ENCODE measurements at regions not wholly inside any gene's neighbourhood (a gene's known extent, or its start where the extent isn't known, plus 50 kb on each side); places are given as distances from the start of the nearest gene placed in this dataset.

DNA sequence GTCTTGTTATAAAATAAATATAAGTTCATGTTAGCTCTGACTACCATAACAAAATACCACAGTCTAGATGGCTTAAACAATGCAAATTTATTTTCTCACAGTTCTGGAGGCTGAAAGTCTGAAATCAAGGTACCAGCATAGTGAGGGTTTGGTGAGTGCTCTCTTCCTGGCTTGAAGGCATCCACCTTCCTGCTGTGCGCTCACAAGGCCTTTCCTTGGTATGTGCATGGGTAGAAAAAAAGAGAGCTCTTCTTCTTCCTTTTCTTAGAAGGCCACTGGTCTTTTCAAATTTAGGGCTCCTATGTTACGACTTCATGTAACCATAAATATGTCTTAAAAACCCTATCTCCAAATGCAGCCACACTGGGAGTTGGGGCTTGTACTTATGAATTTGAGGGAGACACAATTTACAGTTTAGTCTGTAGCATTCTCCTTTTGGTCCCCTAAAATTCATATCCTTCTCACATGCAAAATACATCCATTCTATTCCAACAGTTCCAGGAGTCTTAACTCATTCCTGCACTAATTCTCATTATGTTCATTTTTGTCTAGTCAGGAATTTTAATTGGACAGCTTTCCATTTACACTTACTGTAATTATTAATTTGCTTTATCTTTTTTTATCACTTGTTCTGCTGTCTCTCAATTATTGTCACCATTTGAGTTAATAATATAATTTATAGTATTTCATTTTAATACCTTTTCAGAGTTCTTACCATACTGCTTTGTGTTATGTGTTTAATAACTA is 381.9 kb upstream of the EPHA7 start:
- intact Hi-C loops (cut with DNase I; ENCODE audit: low total_unique reads) (no loop called here), in situ Hi-C loops (cut with MboI; ENCODE audit: low sequenced_read_pairs in 4 of 4) (no loop called here)
- Histone ChIP-seq H3K9me3 (no peaks in the 10 kb centered on the region), H3K4me1 (no peaks in the 10 kb centered on the region), H3K27ac (no peak overlapping the region), H3K4me3 (no peak overlapping the region), H3K36me3 (no peaks in the 10 kb centered on the region), H3K27me3 (no peaks in the 10 kb centered on the region)
- TF ChIP-seq POLR2A (IDR thresholded peaks at IDR 0.05): no peak
- TF ChIP-seq, protein P1, sequence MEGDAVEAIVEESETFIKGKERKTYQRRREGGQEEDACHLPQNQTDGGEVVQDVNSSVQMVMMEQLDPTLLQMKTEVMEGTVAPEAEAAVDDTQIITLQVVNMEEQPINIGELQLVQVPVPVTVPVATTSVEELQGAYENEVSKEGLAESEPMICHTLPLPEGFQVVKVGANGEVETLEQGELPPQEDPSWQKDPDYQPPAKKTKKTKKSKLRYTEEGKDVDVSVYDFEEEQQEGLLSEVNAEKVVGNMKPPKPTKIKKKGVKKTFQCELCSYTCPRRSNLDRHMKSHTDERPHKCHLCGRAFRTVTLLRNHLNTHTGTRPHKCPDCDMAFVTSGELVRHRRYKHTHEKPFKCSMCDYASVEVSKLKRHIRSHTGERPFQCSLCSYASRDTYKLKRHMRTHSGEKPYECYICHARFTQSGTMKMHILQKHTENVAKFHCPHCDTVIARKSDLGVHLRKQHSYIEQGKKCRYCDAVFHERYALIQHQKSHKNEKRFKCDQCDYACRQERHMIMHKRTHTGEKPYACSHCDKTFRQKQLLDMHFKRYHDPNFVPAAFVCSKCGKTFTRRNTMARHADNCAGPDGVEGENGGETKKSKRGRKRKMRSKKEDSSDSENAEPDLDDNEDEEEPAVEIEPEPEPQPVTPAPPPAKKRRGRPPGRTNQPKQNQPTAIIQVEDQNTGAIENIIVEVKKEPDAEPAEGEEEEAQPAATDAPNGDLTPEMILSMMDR (IDR thresholded peaks at IDR 0.05 in 4 of 5, conservative IDR thresholded peaks at IDR 0.05 in 1 of 5): no peak
- DNase-seq (no peak), ATAC-seq (no peak)

DNA sequence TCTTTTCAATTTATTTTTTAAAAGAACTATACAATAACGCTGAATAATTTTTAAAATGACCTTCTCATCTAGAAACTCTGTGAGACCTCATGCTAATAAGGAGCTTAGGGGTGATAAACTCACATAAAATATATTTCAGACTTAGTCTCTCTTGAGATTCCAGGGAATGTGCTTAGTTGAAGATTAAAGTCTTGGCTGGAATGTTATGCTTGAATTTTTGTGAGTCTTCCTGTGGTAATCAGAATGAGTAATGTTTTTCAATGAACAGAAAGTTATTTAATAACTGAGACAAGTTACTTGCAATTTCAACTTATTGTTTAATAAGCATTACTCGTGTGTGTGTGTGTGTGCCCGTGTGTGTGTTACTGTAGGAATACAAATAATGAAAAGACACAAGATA is 379.9 kb upstream of the EPHA7 start:
- H3K4me3 ChIP-seq: no peak overlapping the region
- H3K4me1 ChIP-seq: no peaks in the 10 kb centered on the region
- ATAC-seq (no peak), DNase-seq (no peak)
- H3K27ac ChIP-seq: no peak overlapping the region
- in situ Hi-C loops (cut with MboI; ENCODE audit: low sequenced_read_pairs in 4 of 4) (no loop called here), intact Hi-C loops (cut with DNase I; ENCODE audit: low total_unique reads) (no loop called here)
- TF ChIP-seq, protein P1 (IDR thresholded peaks at IDR 0.05 in 4 of 5, conservative IDR thresholded peaks at IDR 0.05 in 1 of 5): no peak
- TF ChIP-seq POLR2A (IDR thresholded peaks at IDR 0.05): no peak
- H3K9me3 ChIP-seq: no peaks in the 10 kb centered on the region
- no peaks in the 10 kb centered on the region for H3K36me3 ChIP-seq
- no peaks in the 10 kb centered on the region for H3K27me3 ChIP-seq

DNA sequence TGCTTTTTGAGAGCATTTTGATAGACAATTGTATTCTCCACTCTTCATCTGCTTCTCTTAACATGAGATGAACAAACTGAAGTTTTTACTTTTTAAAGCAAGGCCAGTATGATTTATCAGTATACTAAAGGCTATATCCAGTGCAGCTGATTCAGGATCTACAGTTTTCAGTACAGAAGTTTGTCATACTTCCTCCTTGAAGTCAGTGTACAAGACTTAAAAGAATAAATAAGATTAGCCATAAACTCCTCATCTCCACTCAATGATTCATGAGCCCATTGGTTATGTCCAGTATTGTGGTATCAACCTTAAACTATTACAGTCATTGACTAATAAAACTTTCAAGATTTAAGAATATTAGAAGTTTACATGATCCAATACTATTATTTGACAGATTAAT is 374.8 kb upstream of the EPHA7 start:
- intact Hi-C loops (cut with DNase I; ENCODE audit: low total_unique reads) (no loop called here), in situ Hi-C loops (cut with MboI; ENCODE audit: low sequenced_read_pairs in 4 of 4) (no loop called here)
- no peaks in the 10 kb centered on the region for H3K9me3 ChIP-seq

DNA sequence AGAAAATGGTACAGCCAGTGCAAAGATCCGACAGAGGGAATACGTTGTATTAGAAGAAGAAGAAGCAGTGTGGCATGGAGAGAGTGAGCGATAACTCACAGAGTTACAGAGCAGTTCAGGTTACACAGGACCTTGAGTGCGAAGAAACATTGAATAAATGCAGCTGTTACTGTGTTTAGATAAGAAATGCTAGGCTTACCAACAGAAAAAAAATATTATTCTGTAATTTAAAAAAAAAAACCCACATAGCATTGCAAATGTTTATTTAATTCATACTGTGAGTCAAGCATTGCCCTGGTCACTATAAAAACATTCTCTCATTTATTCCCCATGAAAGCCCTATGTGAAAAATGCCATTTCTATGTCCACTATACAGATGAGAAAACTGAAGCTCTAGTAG is 373.4 kb upstream of the EPHA7 start:
- intact Hi-C loops (cut with DNase I; ENCODE audit: low total_unique reads): no loop called here
- in situ Hi-C loops (cut with MboI; ENCODE audit: low sequenced_read_pairs in 4 of 4): no loop called here
- DNase-seq (no peak), ATAC-seq (no peak)
- Histone ChIP-seq H3K4me1 (no peaks in the 10 kb centered on the region), H3K9me3 (no peaks in the 10 kb centered on the region), H3K27ac (no peak overlapping the region), H3K4me3 (no peak overlapping the region), H3K36me3 (no peaks in the 10 kb centered on the region), H3K27me3 (no peaks in the 10 kb centered on the region)
- TF ChIP-seq, protein P1 (IDR thresholded peaks at IDR 0.05 in 4 of 5, conservative IDR thresholded peaks at IDR 0.05 in 1 of 5): no peak
- no peak for TF ChIP-seq POLR2A (IDR thresholded peaks at IDR 0.05)

More for the DNA sequence above, 374.8 kb upstream of the EPHA7 start:
- Histone ChIP-seq H3K27ac (no peak overlapping the region), H3K36me3 (no peaks in the 10 kb centered on the region), H3K4me3 (no peak overlapping the region), H3K27me3 (no peaks in the 10 kb centered on the region), H3K4me1 (no peaks in the 10 kb centered on the region)
- ATAC-seq: no peak
- TF ChIP-seq, protein P1 (IDR thresholded peaks at IDR 0.05 in 4 of 5, conservative IDR thresholded peaks at IDR 0.05 in 1 of 5): no peak
- no peak for TF ChIP-seq POLR2A (IDR thresholded peaks at IDR 0.05)
- no peak for DNase-seq

DNA sequence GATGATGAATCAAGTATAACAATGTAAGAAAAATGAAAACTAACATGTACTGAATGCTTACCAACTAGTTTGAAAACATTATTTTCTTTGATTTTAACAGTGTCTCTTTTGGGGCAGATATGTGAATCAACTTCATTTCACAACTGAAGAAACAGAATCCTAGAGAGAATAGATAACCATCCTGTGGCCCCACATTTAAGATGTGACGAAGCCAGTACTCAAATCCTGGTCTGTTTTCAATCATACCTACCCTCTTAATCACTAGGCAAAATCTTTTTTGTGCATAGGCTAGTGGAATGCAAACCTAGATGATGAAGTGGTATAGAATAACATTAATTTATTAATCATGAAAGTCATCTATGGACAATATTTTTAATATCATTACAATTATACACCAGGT is 371.6 kb upstream of the EPHA7 start:
- Histone ChIP-seq H3K27ac (no peak overlapping the region), H3K36me3 (no peaks in the 10 kb centered on the region), H3K4me1 (no peaks in the 10 kb centered on the region), H3K9me3 (no peaks in the 10 kb centered on the region), H3K4me3 (no peak overlapping the region), H3K27me3 (no peaks in the 10 kb centered on the region)
- TF ChIP-seq, protein P1 (IDR thresholded peaks at IDR 0.05 in 4 of 5, conservative IDR thresholded peaks at IDR 0.05 in 1 of 5): no peak
- TF ChIP-seq POLR2A (IDR thresholded peaks at IDR 0.05): no peak
- no peak for DNase-seq
- no peak for ATAC-seq
- in situ Hi-C loops (cut with MboI; ENCODE audit: low sequenced_read_pairs in 4 of 4) (no loop called here), intact Hi-C loops (cut with DNase I; ENCODE audit: low total_unique reads) (no loop called here)

Measured in gastrocnemius medialis (tissue), 4 donors.